A673 (cell line): ENCODE measurements at regions not wholly inside any gene's neighbourhood (a gene's known extent, or its start where the extent isn't known, plus 50 kb on each side); places are given as distances from the start of the nearest gene placed in this dataset.
A peak's percentile ranks its signal among the peaks of the same experiment; 100 is the strongest.
"Not testable (repeated sequence)": the region's sequence is repeated elsewhere in the genome, so short reads cannot be mapped to it uniquely, and the experiment has no call there.

Source experiments
- BruUV-seq: library from RNA; stranded (reverse); fragments of 400-500 nt; replicated peaks from 2 replicates; lab custom pipeline; 2021; lab: Mats Ljungman, UMichigan
- CTCF ChIA-PET: fragments of 300-600 bp; sonication (Branson Sonifier 250); formaldehyde crosslinking; loops from one replicate; lab custom pipeline; 2022; ENCODE audit warnings: antibody characterized with exemption; lab: Charles Lee
- POLR2A ChIA-PET: fragments of 300-600 bp; sonication (Branson Sonifier 250); formaldehyde crosslinking; loops from one replicate; lab custom pipeline; 2022; ENCODE audit warnings: antibody characterized with exemption; ENCODE audit not compliant: low non-redundant PET; lab: Charles Lee
- DNase-seq: peaks from one replicate; pipeline ENCODE4 v3.0.0-alpha.2; 2015; ENCODE audit warnings: low spot score
- H3K27ac ChIP-seq: fragments of 200-600 bp; sonication (generic); 2 replicates; pipeline ENCODE4 v1.5.1; 2016; ENCODE audit warnings: mixed run types, low read depth, mild to moderate bottlenecking, mixed read lengths, antibody characterized with exemption, low read length; ENCODE audit not compliant: poor library complexity, severe bottlenecking
- H3K27me3 ChIP-seq: fragments of 200-600 bp; sonication (generic); replicated peaks from 2 replicates; pipeline ENCODE4 v1.6.1; 2017; ENCODE audit warnings: mixed run types, low read depth, mild to moderate bottlenecking, mixed read lengths, antibody characterized with exemption, low read length; ENCODE audit not compliant: insufficient read depth, poor library complexity
- H3K36me3 ChIP-seq: fragments of 200-600 bp; sonication (generic); 2 replicates; pipeline ENCODE4 v1.6.1; 2016; ENCODE audit warnings: mixed run types, mild to moderate bottlenecking, mixed read lengths, antibody characterized with exemption, low read length; ENCODE audit not compliant: insufficient read depth, poor library complexity, severe bottlenecking
- H3K4me1 ChIP-seq: fragments of 200-600 bp; sonication (generic); 2 replicates; pipeline ENCODE4 v1.6.1; 2017; ENCODE audit warnings: mixed run types, mild to moderate bottlenecking, mixed read lengths, antibody characterized with exemption, low read length; ENCODE audit not compliant: insufficient read depth, poor library complexity, severe bottlenecking
- H3K4me3 ChIP-seq: fragments of 200-600 bp; sonication (generic); 2 replicates; pipeline ENCODE4 v1.5.1; 2016; ENCODE audit warnings: low read depth, mixed run types, mild to moderate bottlenecking, mixed read lengths, low read length; ENCODE audit not compliant: poor library complexity, severe bottlenecking
- H3K9me3 ChIP-seq: fragments of 200-600 bp; sonication (generic); 2 replicates; pipeline ENCODE4 v1.6.1; 2016; ENCODE audit warnings: mixed run types, low read depth, mild to moderate bottlenecking, mixed read lengths, antibody characterized with exemption, low read length; ENCODE audit not compliant: poor library complexity, severe bottlenecking
- CTCF ChIP-seq: fragments of 300-800, 200-600 bp; sonication (generic); conservative IDR thresholded peaks from 2 replicates; pipeline ENCODE4 v1.5.1; 2017; ENCODE audit warnings: low read depth, mild to moderate bottlenecking, antibody characterized with exemption, low read length, moderate library complexity, mixed read lengths
- intact Hi-C: fragments of 100-400 bp; cut with micrococcal nuclease; formaldehyde crosslinking; loops from one replicate; pipeline ENCODE4 v1.10.0; 2022; ENCODE audit not compliant: unreplicated experiment

DNA sequence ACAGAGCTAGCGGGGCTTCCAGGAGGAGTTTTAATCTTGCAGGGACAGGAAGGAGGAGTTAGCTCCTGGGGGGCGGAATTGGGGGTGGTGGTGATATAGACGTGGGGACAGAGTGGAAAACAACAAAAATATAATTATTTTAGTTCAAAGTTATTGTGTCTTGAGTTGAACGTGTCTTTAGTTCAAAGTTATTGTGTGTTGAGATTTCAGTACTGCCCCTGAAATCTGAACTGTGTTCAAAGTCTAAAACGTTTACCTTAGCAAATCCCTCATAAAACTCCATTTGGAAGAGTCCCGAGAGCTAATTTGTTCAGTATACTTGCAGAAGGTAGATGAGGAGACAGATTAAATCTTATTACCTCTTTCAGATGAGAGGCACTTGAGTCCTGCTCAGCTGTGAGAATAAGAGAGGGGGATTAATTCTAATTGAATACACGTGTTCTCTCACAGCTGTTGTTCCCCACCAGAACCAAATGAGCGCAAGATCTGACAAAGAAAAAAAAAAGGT is 132.4 kb upstream of the ALDH3B2 start:
- H3K9me3 ChIP-seq, intact Hi-C loops, H3K4me1 ChIP-seq, POLR2A ChIA-PET, CTCF ChIA-PET, H3K27ac ChIP-seq, BruUV-seq, H3K36me3 ChIP-seq, H3K27me3 ChIP-seq, DNase-seq: not testable (repeated sequence)
- H3K4me3 ChIP-seq, result peak overlapping the region; percentile 81

DNA sequence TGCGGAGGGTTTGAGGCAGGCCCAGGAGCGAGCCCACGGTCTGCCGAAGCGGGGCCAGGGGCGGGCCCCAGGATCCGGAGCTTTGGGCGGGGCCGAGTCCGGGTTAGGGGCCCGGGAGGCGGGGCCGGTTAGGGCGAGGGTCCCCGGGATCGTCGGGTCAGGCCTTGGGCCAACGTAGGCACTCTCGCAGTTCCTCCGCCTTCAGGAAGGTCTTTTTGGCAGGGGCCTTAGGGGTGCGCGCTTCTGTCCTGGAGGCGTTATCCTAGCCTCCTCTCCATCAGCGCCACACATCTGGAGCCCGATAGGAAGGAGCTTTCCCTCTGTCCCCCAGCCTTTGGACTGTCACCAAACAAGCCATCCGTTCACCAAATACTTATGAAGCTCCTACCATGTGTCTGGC is 131.8 kb upstream of the ALDH3B2 start:
- peak overlapping the region; percentile 92 for H3K27ac ChIP-seq
- H3K9me3 ChIP-seq, intact Hi-C loops, CTCF ChIA-PET, H3K4me1 ChIP-seq, H3K36me3 ChIP-seq, H3K27me3 ChIP-seq, BruUV-seq: not testable (repeated sequence)
- peak overlapping the region; percentile 81 for H3K4me3 ChIP-seq
- POLR2A ChIA-PET, result interaction anchor here (0.6 kb wide), 1 partner anchor 1120 kb away, joined by 7 read pairs; no protein-coding TSS in a partner anchor
- DNase-seq, result peak; percentile 26

DNA sequence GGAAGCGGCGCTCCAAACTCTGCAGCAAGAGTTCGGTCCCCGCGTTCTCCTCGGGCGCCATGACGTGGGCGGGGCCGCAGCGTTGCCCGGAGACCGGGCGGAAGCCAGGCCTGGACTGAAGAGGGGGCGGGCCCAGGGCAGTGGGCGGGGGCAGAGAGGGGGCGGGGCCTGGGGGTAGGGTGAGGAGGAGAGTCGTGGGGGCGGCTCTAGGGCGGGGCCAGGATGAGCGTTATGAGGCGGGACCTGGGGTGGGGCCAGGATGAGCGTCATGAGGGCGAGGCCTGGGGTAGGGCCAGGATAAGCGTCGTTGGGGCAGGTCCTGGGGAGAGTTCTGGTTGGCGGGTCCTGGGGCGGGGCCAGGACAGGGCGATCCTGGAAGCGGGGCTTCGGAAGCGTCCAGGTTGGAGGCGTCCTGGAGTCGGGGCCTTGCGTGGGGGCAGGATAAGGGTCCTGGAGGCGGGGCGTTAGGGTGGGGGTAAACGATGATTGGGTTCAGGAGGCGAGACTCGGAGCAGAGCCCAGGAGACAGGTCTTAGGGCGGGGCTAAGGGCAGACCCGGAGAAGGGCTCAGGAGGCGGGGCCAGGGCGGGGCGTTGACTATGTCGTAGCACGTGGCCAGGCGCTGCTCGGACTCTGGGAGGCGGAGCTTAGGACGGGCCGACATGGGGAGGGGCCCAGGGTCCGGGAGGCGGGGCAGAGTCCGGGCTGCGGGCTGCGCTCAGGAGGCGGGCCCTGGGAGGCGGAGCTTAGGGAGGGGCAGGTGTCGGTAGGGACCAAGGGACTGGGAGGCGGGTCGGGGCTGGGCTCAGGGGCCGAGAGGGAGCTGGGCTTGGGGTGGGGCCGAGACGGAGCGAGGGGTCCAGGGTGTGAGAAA is 131.1 kb upstream of the ALDH3B2 start:
- H3K4me1 ChIP-seq, BruUV-seq, H3K9me3 ChIP-seq, intact Hi-C loops, H3K27me3 ChIP-seq, H3K36me3 ChIP-seq: not testable (repeated sequence)
- peak; percentile 97 for DNase-seq
- H3K27ac ChIP-seq, result peak overlapping the region; percentile 92
- ChIA-PET CTCF (interaction anchor here (0.6 kb wide), 2 partner anchors 223 to 1416 kb away, joined by 4 to 5 read pairs; no protein-coding TSS in a partner anchor), POLR2A (interaction anchor here (0.6 kb wide), 1 partner anchor 1121 kb away, joined by 7 read pairs; no protein-coding TSS in a partner anchor)
- H3K4me3 ChIP-seq, result peak overlapping the region; percentile 81

DNA sequence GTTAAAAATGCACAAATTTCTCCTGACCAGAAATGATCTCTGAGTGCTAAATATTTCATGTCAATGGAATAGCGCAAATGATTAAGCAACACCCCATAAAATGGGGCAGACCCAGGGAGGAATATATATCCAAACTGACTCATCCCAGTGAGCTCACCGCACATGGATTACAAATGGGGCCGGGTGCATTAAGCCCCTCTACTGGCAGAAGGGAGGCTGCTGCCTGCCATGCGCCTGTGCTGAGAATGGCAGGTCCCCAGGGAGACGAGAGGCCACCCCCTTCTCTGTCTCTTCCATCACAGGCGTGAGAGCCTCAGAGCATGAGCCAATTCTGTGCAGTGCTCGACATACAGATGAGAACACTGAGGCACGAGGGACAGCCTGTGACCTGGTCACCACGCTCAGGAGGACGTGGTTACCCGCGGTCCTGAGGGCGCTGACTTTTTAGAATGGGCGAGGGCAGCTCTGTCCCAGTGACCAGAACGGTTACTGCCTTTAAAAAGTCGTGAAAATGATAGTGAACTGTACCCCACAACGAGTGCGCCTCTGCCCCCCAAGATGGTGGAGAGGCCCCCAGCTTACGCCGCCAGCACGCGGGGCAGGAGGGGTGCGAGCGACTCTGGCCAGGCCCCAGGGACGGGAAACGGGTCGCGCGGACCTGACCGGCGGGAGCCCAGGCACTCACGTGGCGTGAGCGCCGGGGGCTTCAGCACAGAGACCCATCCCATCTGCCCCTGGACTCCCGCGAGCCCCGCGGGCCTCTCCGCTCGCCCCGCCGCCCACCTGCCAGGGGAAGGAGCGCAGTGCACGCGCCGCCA is 130.2 kb upstream of the ALDH3B2 start:
- Histone ChIP-seq H3K4me3 (peak overlapping the region; percentile 81), H3K27ac (peak overlapping the region; percentile 86)
- H3K4me1 ChIP-seq, CTCF ChIA-PET, H3K27me3 ChIP-seq, POLR2A ChIA-PET, H3K9me3 ChIP-seq, H3K36me3 ChIP-seq: not testable (repeated sequence)
- TF ChIP-seq CTCF, result 0 out of 2 replicates have a peak, but pooled peaks have one; percentile 12
- peak; percentile 80 for DNase-seq
- intact Hi-C loops, result loop anchor here (5.0 kb wide), 1 partner anchor 172 kb away; no protein-coding TSS in a partner anchor
- TSS peak; percentile 55 for BruUV-seq

DNA sequence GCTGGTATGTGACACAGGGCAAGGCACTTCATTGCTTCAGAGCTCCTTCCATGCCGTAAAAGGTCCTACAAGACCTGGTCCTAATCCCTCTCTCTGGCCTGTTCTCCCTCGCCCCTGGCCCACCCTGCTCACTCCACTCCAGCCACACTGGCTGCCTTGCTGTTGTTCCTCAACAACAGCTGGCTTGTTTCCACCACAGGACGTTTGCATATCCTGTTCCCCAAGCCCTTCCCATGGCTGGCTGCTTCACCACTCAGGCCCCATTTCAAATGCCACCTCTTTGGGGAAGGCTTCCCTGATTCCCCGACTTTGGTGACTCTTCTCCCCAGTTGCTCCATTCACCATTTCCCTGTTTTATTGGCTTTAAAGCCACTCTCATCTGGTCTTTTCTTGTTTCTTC is 129.1 kb upstream of the ALDH3B2 start:
- H3K27me3 ChIP-seq, H3K9me3 ChIP-seq, CTCF ChIA-PET, POLR2A ChIA-PET, DNase-seq, H3K36me3 ChIP-seq, BruUV-seq, H3K27ac ChIP-seq, H3K4me3 ChIP-seq, H3K4me1 ChIP-seq: not testable (repeated sequence)
- intact Hi-C loops, result loop anchor here (5.0 kb wide), 1 partner anchor 171 kb away; no protein-coding TSS in a partner anchor

DNA sequence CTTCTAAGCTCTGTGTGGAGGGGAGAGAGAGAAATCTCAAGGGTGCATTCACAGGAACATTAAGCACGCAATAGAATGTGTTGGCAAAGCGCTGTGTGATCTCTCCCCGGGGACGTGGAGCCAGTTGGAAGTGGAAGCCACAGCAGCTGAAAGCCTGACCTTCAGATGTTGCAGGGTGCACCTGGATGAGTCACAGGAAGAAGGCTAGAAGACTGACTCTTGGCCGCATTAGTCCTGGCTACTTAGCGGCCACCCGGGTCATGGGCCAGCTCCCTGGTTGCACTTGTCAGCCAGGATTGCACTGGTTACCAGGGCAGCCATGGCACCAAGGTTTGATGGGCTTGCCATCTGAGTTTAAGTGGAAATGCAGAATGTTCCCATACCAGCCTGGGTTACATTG is 128.6 kb upstream of the ALDH3B2 start:
- H3K9me3 ChIP-seq, H3K27me3 ChIP-seq, H3K4me1 ChIP-seq, H3K4me3 ChIP-seq, DNase-seq, H3K36me3 ChIP-seq, BruUV-seq, CTCF ChIA-PET, H3K27ac ChIP-seq, POLR2A ChIA-PET: not testable (repeated sequence)
- intact Hi-C loops, result loop anchor here (5.0 kb wide), 1 partner anchor 171 kb away; no protein-coding TSS in a partner anchor
